ENCODE measurements at regions not wholly inside any gene's neighbourhood (a gene's known extent, or its start where the extent isn't known, plus 50 kb on each side); places are given as distances from the start of the nearest gene placed in this dataset.

GRCh38 chr2:150762571-150762970 is 275.1 kb upstream of the RND3 start:
- H3K9me2 ChIP-seq (replicated peaks; ENCODE audit: insufficient read depth, low read length): no peaks in the 10 kb centered on the region
- H3K79me2 ChIP-seq (ENCODE audit: low read length): no peaks in the 10 kb centered on the region
- no peak overlapping the region for H3K4me2 ChIP-seq (ENCODE audit: low read depth, low read length)
- no peak overlapping the region for H3K9ac ChIP-seq (ENCODE audit: low read length)
- H4K20me1 ChIP-seq (ENCODE audit: insufficient read depth, low read length): no peaks in the 10 kb centered on the region
- H2AFZ ChIP-seq (ENCODE audit: low read length): no peak overlapping the region
- no peak overlapping the region for H3K27ac ChIP-seq (ENCODE audit: low read length)
- TF ChIP-seq EZH2 (optimal IDR thresholded peaks at IDR 0.05; ENCODE audit: low read depth, low read length): no peak
- no peak for TF ChIP-seq EZH2phosphoT487 (IDR thresholded peaks at IDR 0.05; ENCODE audit: low read length)
- TF ChIP-seq, protein P1, sequence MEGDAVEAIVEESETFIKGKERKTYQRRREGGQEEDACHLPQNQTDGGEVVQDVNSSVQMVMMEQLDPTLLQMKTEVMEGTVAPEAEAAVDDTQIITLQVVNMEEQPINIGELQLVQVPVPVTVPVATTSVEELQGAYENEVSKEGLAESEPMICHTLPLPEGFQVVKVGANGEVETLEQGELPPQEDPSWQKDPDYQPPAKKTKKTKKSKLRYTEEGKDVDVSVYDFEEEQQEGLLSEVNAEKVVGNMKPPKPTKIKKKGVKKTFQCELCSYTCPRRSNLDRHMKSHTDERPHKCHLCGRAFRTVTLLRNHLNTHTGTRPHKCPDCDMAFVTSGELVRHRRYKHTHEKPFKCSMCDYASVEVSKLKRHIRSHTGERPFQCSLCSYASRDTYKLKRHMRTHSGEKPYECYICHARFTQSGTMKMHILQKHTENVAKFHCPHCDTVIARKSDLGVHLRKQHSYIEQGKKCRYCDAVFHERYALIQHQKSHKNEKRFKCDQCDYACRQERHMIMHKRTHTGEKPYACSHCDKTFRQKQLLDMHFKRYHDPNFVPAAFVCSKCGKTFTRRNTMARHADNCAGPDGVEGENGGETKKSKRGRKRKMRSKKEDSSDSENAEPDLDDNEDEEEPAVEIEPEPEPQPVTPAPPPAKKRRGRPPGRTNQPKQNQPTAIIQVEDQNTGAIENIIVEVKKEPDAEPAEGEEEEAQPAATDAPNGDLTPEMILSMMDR (IDR thresholded peaks at IDR 0.05; ENCODE audit: low read length): no peak
- H3K4me1 ChIP-seq (ENCODE audit: low read length): no peaks in the 10 kb centered on the region
- H3K4me3 ChIP-seq (ENCODE audit: low read length): no peak overlapping the region
- no peaks in the 10 kb centered on the region for H3K27me3 ChIP-seq (replicated peaks; ENCODE audit: insufficient read depth, low read length)
- no peaks in the 10 kb centered on the region for H3K9me3 ChIP-seq (replicated peaks; ENCODE audit: insufficient read depth, low read length)
- no peaks in the 10 kb centered on the region for H3K36me3 ChIP-seq (replicated peaks; ENCODE audit: insufficient read depth, low read length)
- H3F3A ChIP-seq (ENCODE audit: insufficient read depth, low read length): no peaks in the 10 kb centered on the region
- DNase-seq: no peak

GRCh38 chr2:150759531-150759930 is 272.1 kb upstream of the RND3 start:
- Histone ChIP-seq H3K4me1 (ENCODE audit: low read length) (no peaks in the 10 kb centered on the region), H3K4me3 (ENCODE audit: low read length) (no peak overlapping the region), H3K27me3 (replicated peaks; ENCODE audit: insufficient read depth, low read length) (no peaks in the 10 kb centered on the region), H3F3A (ENCODE audit: insufficient read depth, low read length) (no peaks in the 10 kb centered on the region), H3K4me2 (ENCODE audit: low read depth, low read length) (no peak overlapping the region), H4K20me1 (ENCODE audit: insufficient read depth, low read length) (no peaks in the 10 kb centered on the region), H3K27ac (ENCODE audit: low read length) (no peak overlapping the region), H3K9ac (ENCODE audit: low read length) (no peak overlapping the region), H3K9me3 (replicated peaks; ENCODE audit: insufficient read depth, low read length) (no peaks in the 10 kb centered on the region), H3K79me2 (ENCODE audit: low read length) (no peaks in the 10 kb centered on the region), H3K36me3 (replicated peaks; ENCODE audit: insufficient read depth, low read length) (no peaks in the 10 kb centered on the region), H2AFZ (ENCODE audit: low read length) (no peak overlapping the region), H3K9me2 (replicated peaks; ENCODE audit: insufficient read depth, low read length) (no peaks in the 10 kb centered on the region)
- no peak for DNase-seq
- TF ChIP-seq, protein P1 (IDR thresholded peaks at IDR 0.05; ENCODE audit: low read length): no peak
- no peak for TF ChIP-seq EZH2phosphoT487 (IDR thresholded peaks at IDR 0.05; ENCODE audit: low read length)
- no peak for TF ChIP-seq EZH2 (optimal IDR thresholded peaks at IDR 0.05; ENCODE audit: low read depth, low read length)

- Histone ChIP-seq H4K20me1 (ENCODE audit: insufficient read depth, low read length) (no peaks in the 10 kb centered on the region), H3K4me1 (ENCODE audit: low read length) (no peaks in the 10 kb centered on the region), H3K9me3 (replicated peaks; ENCODE audit: insufficient read depth, low read length) (no peaks in the 10 kb centered on the region), H3K4me3 (ENCODE audit: low read length) (no peak overlapping the region), H3K36me3 (replicated peaks; ENCODE audit: insufficient read depth, low read length) (no peaks in the 10 kb centered on the region), H3K79me2 (ENCODE audit: low read length) (no peaks in the 10 kb centered on the region), H3K27me3 (replicated peaks; ENCODE audit: insufficient read depth, low read length) (no peaks in the 10 kb centered on the region), H3K9me2 (replicated peaks; ENCODE audit: insufficient read depth, low read length) (no peaks in the 10 kb centered on the region), H2AFZ (ENCODE audit: low read length) (no peak overlapping the region), H3K27ac (ENCODE audit: low read length) (no peak overlapping the region), H3F3A (ENCODE audit: insufficient read depth, low read length) (no peaks in the 10 kb centered on the region), H3K4me2 (ENCODE audit: low read depth, low read length) (no peak overlapping the region), H3K9ac (ENCODE audit: low read length) (no peak overlapping the region)
- no peak for DNase-seq
- TF ChIP-seq, protein P1 (IDR thresholded peaks at IDR 0.05; ENCODE audit: low read length): no peak
- no peak for TF ChIP-seq EZH2phosphoT487 (IDR thresholded peaks at IDR 0.05; ENCODE audit: low read length)
Observed at GRCh38 chr2:150759106-150759505, 271.6 kb upstream of the RND3 start.
